Activated CD4-positive, alpha-beta T cell treated with anti-CD3 and anti-CD28 coated beads, Interleukin-2, amount 10 ng/mL, durations not matched to agents 7 days and 5 days (primary cell): ENCODE measurements at regions not wholly inside any gene's neighbourhood (a gene's known extent, or its start where the extent isn't known, plus 50 kb on each side); places are given as distances from the start of the nearest gene placed in this dataset.

Experiments
- CTCF ChIA-PET: fragments of 350-600 bp; sonication (Branson Sonifier 250); formaldehyde crosslinking; loops from one replicate; lab custom pipeline; 2021; ENCODE audit warnings: antibody characterized with exemption; lab: Charles Lee
- POLR2A ChIA-PET: fragments of 350-600 bp; sonication (Branson Sonifier 250); formaldehyde crosslinking; loops from one replicate; lab custom pipeline; 2021; ENCODE audit warnings: antibody characterized with exemption; lab: Charles Lee
- DNase-seq: peaks from one replicate; pipeline ENCODE4 v3.0.0-alpha.2; 2020
- H3K27ac Mint-ChIP-seq: one replicate; pipeline ENCODE4 v1.8.0; 2021; ENCODE audit warnings: mild to moderate bottlenecking, moderate library complexity, mixed read lengths
- H3K27me3 Mint-ChIP-seq: one replicate; pipeline ENCODE4 v1.8.0; 2021; ENCODE audit warnings: mixed read lengths
- H3K36me3 Mint-ChIP-seq: one replicate; pipeline ENCODE4 v1.8.0; 2021; ENCODE audit warnings: low read depth, mixed read lengths
- H3K4me1 Mint-ChIP-seq: one replicate; pipeline ENCODE4 v1.8.0; 2021; ENCODE audit warnings: mixed read lengths
- H3K4me3 Mint-ChIP-seq: one replicate; pipeline ENCODE4 v1.8.0; 2021; ENCODE audit warnings: mild to moderate bottlenecking, moderate library complexity, mixed read lengths
- H3K9me3 Mint-ChIP-seq: one replicate; pipeline ENCODE4 v1.8.0; 2021; ENCODE audit warnings: mixed read lengths

DNA sequence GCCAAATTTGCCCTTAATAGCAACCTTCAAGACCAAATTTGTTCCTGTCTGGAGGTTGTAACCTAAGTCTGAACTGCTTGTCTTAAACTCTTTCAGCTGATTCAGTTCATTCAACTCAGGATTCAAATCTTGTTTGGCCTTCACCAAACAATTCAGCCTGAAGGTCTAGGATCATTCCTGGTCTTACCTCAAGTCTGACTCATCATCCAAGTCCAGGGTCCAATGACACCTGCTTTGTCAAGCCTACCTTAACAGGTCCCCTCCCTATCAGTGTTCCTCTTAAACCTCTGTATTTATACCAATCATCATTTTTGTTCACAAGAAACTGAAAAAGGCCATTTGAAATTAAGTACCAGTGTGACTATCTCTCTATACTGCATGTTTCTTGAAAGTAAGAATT, 237.8 kb downstream of the PPP1R2C start:
- Mint-ChIP-seq H3K36me3 (no peaks in the 10 kb centered on the region), H3K4me1 (peaks cover 9% of the 10 kb centered on the region), H3K4me3 (no peak overlapping the region), H3K27ac (no peak overlapping the region), H3K27me3 (no peaks in the 10 kb centered on the region), H3K9me3 (peaks cover 2% of the 10 kb centered on the region)
- ChIA-PET CTCF (no interaction called here), POLR2A (no interaction called here)
- DNase-seq: no peak

DNA sequence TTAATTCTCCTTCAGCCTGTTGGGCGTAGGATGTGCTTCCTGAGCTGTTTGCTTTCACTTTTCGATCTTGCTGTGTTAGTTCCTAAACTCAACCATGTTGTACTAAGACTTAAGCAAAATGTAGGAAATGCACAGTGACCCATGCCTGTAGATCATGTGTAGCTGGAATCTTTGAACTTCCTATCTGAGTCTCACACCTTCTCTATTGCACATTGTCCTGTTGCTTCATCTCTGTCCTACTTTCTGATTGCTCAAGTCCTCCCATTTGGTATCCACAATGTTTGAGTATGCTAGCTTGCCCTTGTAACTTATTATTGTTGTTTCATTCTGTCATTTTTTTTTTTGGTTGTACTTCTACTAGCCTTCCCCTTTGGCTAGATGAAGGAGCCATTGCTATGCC, 239.6 kb downstream of the PPP1R2C start:
- no peak overlapping the region for H3K4me3 Mint-ChIP-seq
- DNase-seq: no peak
- H3K27ac Mint-ChIP-seq: no peak overlapping the region

DNA sequence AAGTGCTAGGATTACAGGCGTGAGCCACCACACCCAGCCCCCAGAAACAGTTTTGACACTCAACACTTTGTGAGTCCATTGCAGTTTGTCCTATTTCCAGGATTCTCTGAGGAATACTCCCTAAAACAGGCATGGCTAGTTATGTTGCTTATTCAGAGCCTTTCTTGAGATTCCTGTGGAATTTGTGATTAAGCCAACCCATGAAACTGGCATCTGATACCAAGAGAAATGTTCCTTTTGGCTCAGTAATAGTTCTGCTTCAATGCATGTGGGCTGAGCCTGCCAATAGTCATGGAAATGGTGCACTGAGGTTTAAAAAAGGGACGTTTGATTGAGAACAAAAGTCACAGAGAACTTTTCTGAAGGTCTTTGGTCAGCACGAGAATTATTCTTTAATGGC, 241.7 kb downstream of the PPP1R2C start:
- POLR2A ChIA-PET: no interaction called here
- Mint-ChIP-seq H3K4me1 (peaks cover 9% of the 10 kb centered on the region), H3K9me3 (no peaks in the 10 kb centered on the region), H3K36me3 (no peaks in the 10 kb centered on the region), H3K4me3 (no peak overlapping the region), H3K27ac (no peak overlapping the region), H3K27me3 (no peaks in the 10 kb centered on the region)
- CTCF ChIA-PET: no interaction called here
- DNase-seq: no peak

More for the DNA sequence above, 239.6 kb downstream of the PPP1R2C start:
- H3K27me3 Mint-ChIP-seq: no peaks in the 10 kb centered on the region
- no peaks in the 10 kb centered on the region for H3K9me3 Mint-ChIP-seq
- ChIA-PET POLR2A (no interaction called here), CTCF (interaction anchor here (1.6 kb wide), 1 partner anchor 13 kb away, joined by 5 read pairs; no protein-coding TSS in a partner anchor)
- H3K36me3 Mint-ChIP-seq: no peaks in the 10 kb centered on the region
- H3K4me1 Mint-ChIP-seq: peaks cover 9% of the 10 kb centered on the region

DNA sequence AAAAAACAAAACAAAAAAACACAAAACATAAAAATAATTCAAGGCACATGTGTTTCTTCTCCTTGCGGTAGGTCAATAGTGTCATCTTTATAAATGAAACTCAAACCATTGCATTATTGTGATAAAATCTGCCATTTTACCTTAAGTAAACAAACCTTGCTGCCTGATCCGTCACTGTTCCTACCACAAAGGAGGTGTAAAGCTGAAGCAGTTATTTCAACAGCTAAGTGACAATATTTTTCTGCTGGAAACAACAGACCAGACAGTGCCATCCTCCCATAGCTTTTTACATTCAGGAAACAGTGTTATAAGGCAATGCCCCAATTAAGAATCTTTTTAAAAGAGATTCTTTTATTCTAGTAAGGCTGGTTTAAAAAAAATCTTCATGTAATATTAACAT, 242.7 kb downstream of the PPP1R2C start:
- H3K9me3 Mint-ChIP-seq: no peaks in the 10 kb centered on the region
- H3K27ac Mint-ChIP-seq: no peak overlapping the region
- no peaks in the 10 kb centered on the region for H3K27me3 Mint-ChIP-seq
- H3K36me3 Mint-ChIP-seq: no peaks in the 10 kb centered on the region
- peaks cover 9% of the 10 kb centered on the region for H3K4me1 Mint-ChIP-seq
- no peak for DNase-seq
- ChIA-PET CTCF (no interaction called here), POLR2A (interaction anchor here (0.6 kb wide), 1 partner anchor 893 kb away, joined by 4 read pairs; no protein-coding TSS in a partner anchor)
- no peak overlapping the region for H3K4me3 Mint-ChIP-seq

DNA sequence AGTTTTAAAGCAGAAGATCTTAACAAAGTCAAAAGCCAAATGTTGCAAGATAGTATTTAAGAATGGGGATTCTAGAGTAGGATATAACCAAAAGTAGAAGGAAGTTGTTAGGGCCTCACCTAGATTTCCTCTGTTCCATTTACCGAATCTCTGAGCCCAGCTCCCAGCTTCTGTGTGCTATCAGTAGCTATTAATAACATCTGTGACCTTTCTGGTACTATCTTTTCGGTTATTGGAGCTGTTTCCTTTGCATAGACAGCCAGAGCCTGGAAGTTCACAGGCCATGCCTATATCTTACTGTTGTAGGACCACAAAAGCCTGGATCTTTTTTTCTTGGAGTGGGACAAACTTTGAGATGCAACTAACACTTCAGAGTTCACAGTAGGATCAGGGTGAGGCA, 244.2 kb downstream of the PPP1R2C start:
- no peaks in the 10 kb centered on the region for H3K36me3 Mint-ChIP-seq
- ChIA-PET POLR2A (no interaction called here), CTCF (no interaction called here)
- H3K27me3 Mint-ChIP-seq: no peaks in the 10 kb centered on the region
- H3K9me3 Mint-ChIP-seq: no peaks in the 10 kb centered on the region
- no peak for DNase-seq
- H3K27ac Mint-ChIP-seq: no peak overlapping the region
- peaks cover 7% of the 10 kb centered on the region for H3K4me1 Mint-ChIP-seq
- H3K4me3 Mint-ChIP-seq: no peak overlapping the region

DNA sequence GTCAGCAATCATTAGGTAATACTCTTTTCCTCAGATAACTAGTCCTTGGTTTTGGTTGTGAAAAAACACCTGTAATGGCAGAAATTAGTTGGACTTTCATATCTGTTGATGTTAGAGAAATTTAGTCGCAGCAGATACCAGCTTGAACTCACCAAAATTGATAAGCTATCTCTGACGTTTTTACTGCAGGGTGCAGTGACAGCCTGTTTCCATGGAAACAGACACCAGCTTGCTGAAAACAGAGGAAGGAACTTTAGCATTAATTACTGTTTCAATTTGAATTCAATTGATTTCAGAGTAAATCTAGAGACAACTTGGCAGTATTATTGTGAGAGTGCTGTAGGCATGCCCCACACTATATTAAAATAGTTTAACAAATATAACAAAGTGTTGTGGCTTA, 246.5 kb downstream of the PPP1R2C start:
- no peaks in the 10 kb centered on the region for H3K36me3 Mint-ChIP-seq
- no peak overlapping the region for H3K27ac Mint-ChIP-seq
- H3K4me3 Mint-ChIP-seq: no peak overlapping the region
- no peaks in the 10 kb centered on the region for H3K9me3 Mint-ChIP-seq
- no peaks in the 10 kb centered on the region for H3K27me3 Mint-ChIP-seq
- POLR2A ChIA-PET: interaction anchor here (0.6 kb wide), 1 partner anchor 17 kb away, joined by 4 read pairs; no protein-coding TSS in a partner anchor
- CTCF ChIA-PET: interaction anchor here (0.6 kb wide), 1 partner anchor 65 kb away, joined by 3 read pairs; no protein-coding TSS in a partner anchor
- no peak for DNase-seq
- no peaks in the 10 kb centered on the region for H3K4me1 Mint-ChIP-seq

DNA sequence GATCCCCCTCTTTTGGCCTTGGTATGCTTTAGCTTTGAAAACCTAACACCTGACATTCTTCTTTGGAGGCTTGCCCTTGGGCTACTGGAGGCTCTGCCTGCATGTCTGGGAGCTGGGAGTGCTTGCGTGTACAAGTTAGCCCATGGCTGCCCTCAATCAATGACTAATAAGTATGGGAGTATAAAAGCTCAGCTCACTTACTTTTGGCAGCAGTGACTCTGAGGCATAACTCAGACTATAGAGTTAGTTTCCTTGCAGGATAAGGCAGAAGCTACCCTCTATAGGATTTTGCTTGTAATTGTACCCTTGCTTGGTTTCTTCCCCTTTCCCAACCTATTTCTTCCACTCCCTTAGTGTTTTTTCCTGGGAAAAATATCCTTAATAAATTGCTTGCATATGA, 247.9 kb downstream of the PPP1R2C start:
- H3K9me3 Mint-ChIP-seq: no peaks in the 10 kb centered on the region
- H3K27me3 Mint-ChIP-seq: no peaks in the 10 kb centered on the region
- no peak overlapping the region for H3K4me3 Mint-ChIP-seq
- ChIA-PET CTCF (no interaction called here), POLR2A (no interaction called here)
- H3K36me3 Mint-ChIP-seq: no peaks in the 10 kb centered on the region
- no peaks in the 10 kb centered on the region for H3K4me1 Mint-ChIP-seq
- H3K27ac Mint-ChIP-seq: no peak overlapping the region
- no peak for DNase-seq

DNA sequence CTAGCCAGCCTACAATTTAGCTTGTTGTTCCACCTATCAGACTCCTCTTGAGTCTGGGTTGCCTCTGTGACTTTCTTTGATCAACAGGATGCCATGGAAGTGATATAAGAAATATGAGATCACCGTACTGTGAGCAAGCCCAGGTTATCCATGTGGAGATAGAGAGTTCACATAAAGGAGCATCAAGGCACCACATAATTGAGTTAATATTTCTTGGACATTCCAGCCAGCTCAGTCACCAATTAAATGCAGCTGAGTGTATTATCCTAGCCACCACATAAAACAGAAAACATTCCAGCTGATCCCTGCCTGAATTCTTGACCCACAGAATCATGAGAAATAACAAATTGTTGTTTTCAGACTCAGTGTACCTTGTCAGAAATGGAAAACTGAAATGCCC, 253.6 kb downstream of the PPP1R2C start:
- Mint-ChIP-seq H3K27ac (no peak overlapping the region), H3K27me3 (no peaks in the 10 kb centered on the region), H3K9me3 (no peaks in the 10 kb centered on the region), H3K36me3 (no peaks in the 10 kb centered on the region), H3K4me1 (no peaks in the 10 kb centered on the region), H3K4me3 (no peak overlapping the region)
- POLR2A ChIA-PET: no interaction called here
- CTCF ChIA-PET: no interaction called here
- no peak for DNase-seq

DNA sequence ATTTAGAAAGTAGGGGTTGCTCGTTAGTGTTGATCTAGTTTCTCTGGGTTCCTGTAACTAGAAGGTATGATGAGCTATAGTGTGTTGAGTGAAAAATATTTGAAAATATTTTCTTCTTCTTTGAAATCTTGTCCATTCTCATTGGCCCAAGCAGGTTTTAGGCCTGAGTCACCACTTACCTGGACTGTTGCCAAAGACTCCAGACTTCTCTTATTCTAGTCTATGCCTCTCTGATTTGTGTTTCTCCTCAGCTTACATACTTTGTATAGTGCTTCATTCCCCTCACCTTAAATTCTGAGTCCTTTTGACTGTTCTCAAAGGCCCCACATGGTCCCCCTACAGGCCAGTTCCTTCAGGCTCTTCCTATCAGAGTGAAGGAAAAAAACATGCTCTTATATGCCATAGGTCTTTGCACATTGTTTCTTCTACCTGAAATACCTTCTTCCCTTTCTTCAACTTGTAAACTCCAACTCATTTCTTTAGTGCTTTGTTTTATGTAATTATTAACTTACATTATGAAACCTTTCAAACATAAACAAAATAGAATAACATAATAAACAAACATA, 258.2 kb downstream of the PPP1R2C start:
- DNase-seq: no peak
- H3K4me3 Mint-ChIP-seq: no peak overlapping the region
- POLR2A ChIA-PET: no interaction called here
- H3K36me3 Mint-ChIP-seq: no peaks in the 10 kb centered on the region
- CTCF ChIA-PET: no interaction called here
- no peaks in the 10 kb centered on the region for H3K27me3 Mint-ChIP-seq
- H3K4me1 Mint-ChIP-seq: no peaks in the 10 kb centered on the region
- H3K27ac Mint-ChIP-seq: no peak overlapping the region
- H3K9me3 Mint-ChIP-seq: no peaks in the 10 kb centered on the region

DNA sequence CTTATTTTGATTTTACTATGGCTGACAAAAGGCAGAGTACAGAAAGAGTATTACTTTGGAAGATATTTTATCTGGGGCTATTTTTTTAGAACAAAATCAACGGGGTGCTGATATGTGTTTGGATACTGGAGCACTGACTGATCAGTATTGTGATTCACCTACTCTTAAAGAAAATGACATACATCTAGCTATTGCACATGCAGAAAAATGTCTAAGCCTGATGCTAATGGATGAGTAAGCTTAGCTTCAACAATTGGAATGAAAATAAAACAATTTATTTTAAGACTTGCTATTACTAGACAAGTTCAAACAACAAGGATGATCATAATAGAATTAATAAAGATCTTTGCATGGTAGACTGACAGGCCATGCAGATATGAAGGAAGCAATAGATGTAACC, 262.0 kb downstream of the PPP1R2C start:
- H3K9me3 Mint-ChIP-seq: no peaks in the 10 kb centered on the region
- no peaks in the 10 kb centered on the region for H3K27me3 Mint-ChIP-seq
- H3K4me3 Mint-ChIP-seq: no peak overlapping the region
- ChIA-PET CTCF (no interaction called here), POLR2A (no interaction called here)
- no peak overlapping the region for H3K27ac Mint-ChIP-seq
- no peak for DNase-seq
- no peaks in the 10 kb centered on the region for H3K36me3 Mint-ChIP-seq
- H3K4me1 Mint-ChIP-seq: no peaks in the 10 kb centered on the region

DNA sequence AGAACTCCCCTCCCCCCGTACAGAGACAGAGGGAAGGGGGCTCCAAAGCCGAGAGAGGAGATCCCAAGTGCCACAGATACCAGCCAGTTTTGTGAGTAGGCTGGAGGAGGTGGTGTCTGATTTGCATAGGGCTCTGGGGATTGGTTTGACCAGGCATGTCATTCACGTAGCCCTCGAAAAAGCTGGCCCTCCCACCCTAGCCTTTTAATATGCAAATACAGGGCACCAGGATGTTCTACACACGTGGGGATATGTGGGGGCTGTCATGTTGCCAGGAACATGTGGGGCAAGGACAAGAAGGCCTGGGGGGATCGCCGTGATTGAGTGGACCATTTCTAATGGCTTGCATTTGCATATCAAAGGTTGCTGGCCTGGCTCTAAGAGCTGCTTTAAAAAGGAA, 272.9 kb downstream of the PPP1R2C start:
- no peak overlapping the region for H3K27ac Mint-ChIP-seq
- no peaks in the 10 kb centered on the region for H3K36me3 Mint-ChIP-seq
- no peaks in the 10 kb centered on the region for H3K4me1 Mint-ChIP-seq
- CTCF ChIA-PET: no interaction called here
- peaks cover 5% of the 10 kb centered on the region for H3K9me3 Mint-ChIP-seq
- POLR2A ChIA-PET: no interaction called here
- DNase-seq: no peak
- no peak overlapping the region for H3K4me3 Mint-ChIP-seq
- H3K27me3 Mint-ChIP-seq: no peaks in the 10 kb centered on the region

DNA sequence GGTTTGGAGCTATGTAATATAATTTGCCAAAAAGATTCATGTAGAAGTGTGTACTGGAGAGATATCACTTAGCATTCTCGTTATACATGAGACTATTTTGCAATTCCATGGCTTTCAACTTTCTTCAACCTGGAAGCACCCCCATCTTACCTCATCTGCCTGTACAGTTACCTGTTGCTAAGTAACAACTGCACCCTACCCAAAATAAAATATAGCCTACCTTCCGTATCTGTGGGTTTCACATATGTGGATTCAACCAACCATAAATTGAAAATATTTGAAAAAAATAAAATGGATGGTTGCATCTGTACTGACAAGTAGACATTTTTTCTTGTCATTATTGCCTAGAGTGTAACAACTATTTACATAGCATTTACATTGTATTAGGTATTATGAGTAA, 278.3 kb downstream of the PPP1R2C start:
- no peaks in the 10 kb centered on the region for H3K9me3 Mint-ChIP-seq
- ChIA-PET CTCF (no interaction called here), POLR2A (no interaction called here)

DNA sequence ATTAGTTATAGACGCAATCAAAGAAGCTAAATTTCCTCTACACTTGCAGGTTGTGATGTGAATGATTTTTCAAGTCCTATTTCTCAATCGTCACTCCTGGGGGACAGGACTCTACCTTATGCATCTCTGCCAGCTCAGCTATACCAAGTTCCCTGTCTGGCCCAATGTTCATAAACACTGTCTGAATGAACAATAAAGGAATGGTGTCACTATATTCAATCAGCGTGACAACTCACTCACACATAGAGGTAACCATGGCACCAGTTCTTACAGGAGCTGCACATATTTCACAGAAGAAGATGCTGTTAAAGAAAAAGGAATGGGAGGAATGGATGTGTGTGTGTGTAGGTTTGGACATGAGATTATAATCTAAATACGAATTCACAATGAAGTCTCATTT, 280.6 kb downstream of the PPP1R2C start:
- POLR2A ChIA-PET: no interaction called here
- H3K4me1 Mint-ChIP-seq: no peaks in the 10 kb centered on the region
- H3K4me3 Mint-ChIP-seq: no peak overlapping the region
- CTCF ChIA-PET: no interaction called here
- H3K27me3 Mint-ChIP-seq: no peaks in the 10 kb centered on the region
- H3K9me3 Mint-ChIP-seq: no peaks in the 10 kb centered on the region
- H3K27ac Mint-ChIP-seq: no peak overlapping the region
- DNase-seq: no peak
- no peaks in the 10 kb centered on the region for H3K36me3 Mint-ChIP-seq

More for the DNA sequence above, 278.3 kb downstream of the PPP1R2C start:
- no peaks in the 10 kb centered on the region for H3K36me3 Mint-ChIP-seq
- H3K27ac Mint-ChIP-seq: no peak overlapping the region
- no peaks in the 10 kb centered on the region for H3K4me1 Mint-ChIP-seq
- H3K27me3 Mint-ChIP-seq: no peaks in the 10 kb centered on the region
- H3K4me3 Mint-ChIP-seq: no peak overlapping the region
- no peak for DNase-seq

DNA sequence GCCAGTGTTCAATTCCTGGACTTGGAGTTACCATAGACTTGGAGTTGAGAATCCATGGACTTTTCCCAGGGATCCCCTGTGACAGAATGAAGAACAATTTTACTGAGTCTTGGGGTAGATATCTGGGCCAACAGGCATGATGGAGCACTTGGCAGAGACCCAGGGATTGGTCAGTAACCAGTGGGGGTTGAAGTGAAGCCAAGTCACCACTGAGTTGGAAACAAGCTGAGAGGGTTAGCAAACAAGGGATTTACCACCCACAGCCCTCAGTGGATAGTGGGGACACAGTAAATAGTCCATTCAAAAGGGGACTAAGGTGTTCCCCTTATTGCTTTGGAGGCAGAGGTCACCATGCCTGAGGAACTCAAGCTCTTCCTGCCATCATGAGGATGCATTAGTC, 281.7 kb downstream of the PPP1R2C start:
- Mint-ChIP-seq H3K9me3 (no peaks in the 10 kb centered on the region), H3K4me1 (no peaks in the 10 kb centered on the region), H3K4me3 (no peak overlapping the region), H3K27ac (no peak overlapping the region), H3K36me3 (no peaks in the 10 kb centered on the region), H3K27me3 (no peaks in the 10 kb centered on the region)
- POLR2A ChIA-PET: no interaction called here
- CTCF ChIA-PET: interaction anchor here (1.5 kb wide), 1 partner anchor 29 kb away, joined by 4 read pairs; no protein-coding TSS in a partner anchor
- no peak for DNase-seq
